ENCODE measurements at regions not wholly inside any gene's neighbourhood (a gene's known extent, or its start where the extent isn't known, plus 50 kb on each side); places are given as distances from the start of the nearest gene placed in this dataset.

- Mint-ChIP-seq H3K4me1 (no peaks in the 10 kb centered on the region), H3K27ac (ENCODE audit: unreplicated experiment) (no peak overlapping the region), H3K27me3 (ENCODE audit: low read depth) (peaks cover 7% of the 10 kb centered on the region), H3K36me3 (ENCODE audit: low read depth) (no peaks in the 10 kb centered on the region), H3K4me3 (no peak overlapping the region), H3K9me3 (no peaks in the 10 kb centered on the region)
- no peak for TF ChIP-seq CTCF (conservative IDR thresholded peaks at IDR 0.05)
- no peak for DNase-seq (ENCODE audit: low read depth, low spot score)
These were observed 78.6 kb upstream of the RTL6 start for GRCh38 chr22:44576311-44577260.

- Mint-ChIP-seq H3K36me3 (ENCODE audit: low read depth) (no peaks in the 10 kb centered on the region), H3K9me3 (no peaks in the 10 kb centered on the region), H3K27me3 (ENCODE audit: low read depth) (peaks cover 7% of the 10 kb centered on the region), H3K27ac (ENCODE audit: unreplicated experiment) (no peak overlapping the region), H3K4me1 (no peaks in the 10 kb centered on the region), H3K4me3 (no peak overlapping the region)
- DNase-seq (ENCODE audit: low read depth, low spot score), result no peak
- TF ChIP-seq CTCF (conservative IDR thresholded peaks at IDR 0.05), result no peak
These were observed 77.6 kb upstream of the RTL6 start for GRCh38 chr22:44575381-44576268.

DNA sequence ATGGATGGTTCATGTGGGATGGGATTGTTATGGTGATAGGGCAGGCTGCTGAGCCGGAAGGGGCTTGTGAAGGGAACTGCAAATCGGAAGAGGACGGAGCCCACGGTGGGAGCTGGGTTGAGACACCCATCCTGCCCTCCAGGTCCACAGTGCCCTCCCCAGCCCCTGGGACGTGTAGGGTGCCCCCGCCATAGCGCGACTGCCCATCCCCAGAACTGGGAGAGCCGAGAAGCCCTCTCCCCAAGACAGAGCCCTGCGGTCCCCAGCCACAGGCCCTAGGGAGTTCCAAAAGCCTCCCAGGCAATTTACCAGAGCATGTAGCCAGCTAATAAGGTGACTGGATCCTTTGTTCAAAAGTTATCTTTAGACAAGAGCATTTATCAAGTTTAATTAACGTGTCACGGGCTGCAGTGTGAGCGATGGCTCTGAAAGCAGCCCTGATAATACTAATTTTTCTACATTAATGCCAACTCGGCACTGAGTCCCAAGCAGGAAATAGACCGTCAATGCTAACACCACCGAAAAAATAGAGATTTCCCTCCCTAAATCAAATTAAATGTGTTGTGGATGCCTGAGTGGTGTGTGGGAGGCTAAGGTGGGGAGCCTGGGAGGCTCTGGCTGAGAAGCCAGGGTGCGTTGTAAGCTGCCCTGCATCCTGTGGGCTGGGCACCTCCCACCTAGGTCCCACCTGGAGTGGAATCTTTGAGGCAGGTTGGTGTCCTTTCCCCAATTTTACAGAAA lies 76.8 kb upstream of the RTL6 start:
- peaks cover 2% of the 10 kb centered on the region for H3K9me3 Mint-ChIP-seq
- peaks cover 7% of the 10 kb centered on the region for H3K27me3 Mint-ChIP-seq (ENCODE audit: low read depth)
- no peak overlapping the region for H3K4me3 Mint-ChIP-seq
- DNase-seq (ENCODE audit: low read depth, low spot score), result no peak
- no peak for TF ChIP-seq CTCF (conservative IDR thresholded peaks at IDR 0.05)
- H3K4me1 Mint-ChIP-seq, result no peaks in the 10 kb centered on the region
- H3K36me3 Mint-ChIP-seq (ENCODE audit: low read depth), result peaks cover 4% of the 10 kb centered on the region
- H3K27ac Mint-ChIP-seq (ENCODE audit: unreplicated experiment), result no peak overlapping the region

- TF ChIP-seq CTCF (conservative IDR thresholded peaks at IDR 0.05), result no peak
- no peak for DNase-seq (ENCODE audit: low read depth, low spot score)
- Mint-ChIP-seq H3K27ac (ENCODE audit: unreplicated experiment) (no peak overlapping the region), H3K4me3 (no peak overlapping the region), H3K4me1 (no peaks in the 10 kb centered on the region), H3K36me3 (ENCODE audit: low read depth) (peaks cover 4% of the 10 kb centered on the region), H3K9me3 (peaks cover 4% of the 10 kb centered on the region), H3K27me3 (ENCODE audit: low read depth) (peaks cover 7% of the 10 kb centered on the region)
These were observed 76.1 kb upstream of the RTL6 start for GRCh38 chr22:44574057-44574639.

- Mint-ChIP-seq H3K27ac (ENCODE audit: unreplicated experiment) (no peak overlapping the region), H3K9me3 (peaks cover 6% of the 10 kb centered on the region), H3K27me3 (ENCODE audit: low read depth) (peaks cover 7% of the 10 kb centered on the region), H3K4me3 (no peak overlapping the region), H3K36me3 (ENCODE audit: low read depth) (peaks cover 4% of the 10 kb centered on the region), H3K4me1 (no peaks in the 10 kb centered on the region)
- no peak for DNase-seq (ENCODE audit: low read depth, low spot score)
- no peak for TF ChIP-seq CTCF (conservative IDR thresholded peaks at IDR 0.05)
These were observed 75.4 kb upstream of the RTL6 start for GRCh38 chr22:44573451-44573850.

Data from neural crest cell (in vitro differentiated cells).